HG03025 (cell line): ENCODE measurements at regions not wholly inside any gene's neighbourhood (a gene's known extent, or its start where the extent isn't known, plus 50 kb on each side); places are given as distances from the start of the nearest gene placed in this dataset.

Experiments used
- ATAC-seq: cut with Tn5 transposase; IDR thresholded peaks from one replicate; pipeline ENCODE4 v1.9.1; 2021; ENCODE audit warnings: mild to moderate bottlenecking, moderate library complexity; ENCODE audit not compliant: unreplicated experiment, low FRiP score

- ATAC-seq = no peak
Observed at GRCh38 chr12:60114169-60114568, 518.3 kb downstream of the SLC16A7 start.

- ATAC-seq = no peak
Observed at GRCh38 chr12:60119327-60119726, 523.5 kb downstream of the SLC16A7 start.

- no peak for ATAC-seq
Observed at GRCh38 chr12:60120199-60120598, 524.4 kb downstream of the SLC16A7 start.

- no peak for ATAC-seq
Observed at GRCh38 chr12:60123557-60123956, 527.7 kb downstream of the SLC16A7 start.

- no peak for ATAC-seq
Observed at GRCh38 chr12:60137513-60137912, 541.7 kb downstream of the SLC16A7 start.

- ATAC-seq = no peak
Observed at GRCh38 chr12:60138526-60138925, 542.7 kb downstream of the SLC16A7 start.

GRCh38 chr12:60144395-60144794 is 548.6 kb downstream of the SLC16A7 start:
- ATAC-seq = no peak

- ATAC-seq = no peak
Observed at GRCh38 chr12:60148109-60148508, 552.3 kb downstream of the SLC16A7 start.

- ATAC-seq = no peak
Observed at GRCh38 chr12:60148831-60149230, 553.0 kb downstream of the SLC16A7 start.

GRCh38 chr12:60152756-60153155 is 556.9 kb downstream of the SLC16A7 start:
- no peak for ATAC-seq

GRCh38 chr12:60159761-60160160 is 563.9 kb downstream of the SLC16A7 start:
- ATAC-seq = no peak

GRCh38 chr12:60162988-60163720 is 567.3 kb downstream of the SLC16A7 start:
- ATAC-seq = no peak

GRCh38 chr12:60165781-60166180 is 570.0 kb downstream of the SLC16A7 start:
- no peak for ATAC-seq

GRCh38 chr12:60168441-60168840 is 572.6 kb downstream of the SLC16A7 start:
- ATAC-seq = no peak

GRCh38 chr12:60169904-60170303 is 574.1 kb downstream of the SLC16A7 start:
- ATAC-seq = no peak

- ATAC-seq = no peak
Observed at GRCh38 chr12:60172266-60173211, 576.7 kb downstream of the SLC16A7 start.

- ATAC-seq = no peak
Observed at GRCh38 chr12:60173224-60174170, 577.7 kb downstream of the SLC16A7 start.

- no peak for ATAC-seq
Observed at GRCh38 chr12:60174476-60174875, 578.6 kb downstream of the SLC16A7 start.

- ATAC-seq = no peak
Observed at GRCh38 chr12:60174941-60175340, 579.1 kb downstream of the SLC16A7 start.

GRCh38 chr12:60176891-60177290 is 581.1 kb downstream of the SLC16A7 start:
- no peak for ATAC-seq
